RKO (cell line): ENCODE measurements at regions not wholly inside any gene's neighbourhood (a gene's known extent, or its start where the extent isn't known, plus 50 kb on each side); places are given as distances from the start of the nearest gene placed in this dataset.
"Not testable (repeated sequence)": the region's sequence is repeated elsewhere in the genome, so short reads cannot be mapped to it uniquely, and the experiment has no call there.

Source experiments
- DNase-seq: peaks from one replicate; pipeline ENCODE4 v3.0.0-alpha.2; 2016; ENCODE audit warnings: low spot score

DNA sequence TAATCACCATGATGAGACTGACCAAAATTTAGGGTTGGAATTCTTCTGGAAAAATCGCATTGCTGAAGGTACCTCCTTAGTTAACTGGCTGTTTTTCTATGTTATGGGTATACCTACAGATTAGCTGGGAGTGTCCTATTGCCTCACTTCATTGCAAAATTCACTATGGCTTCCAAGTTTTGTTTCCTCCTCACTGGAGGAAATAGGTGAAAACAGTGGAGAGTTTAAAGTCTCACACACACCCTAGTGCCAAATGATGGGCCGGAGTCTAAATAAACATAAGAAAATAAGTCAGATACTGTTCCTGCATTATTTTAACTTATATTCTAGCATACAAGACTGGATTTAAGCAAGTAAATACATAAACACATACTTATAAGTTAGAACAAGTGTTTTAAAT lies 98.2 kb downstream of the AHR start:
- DNase-seq: no peak

DNA sequence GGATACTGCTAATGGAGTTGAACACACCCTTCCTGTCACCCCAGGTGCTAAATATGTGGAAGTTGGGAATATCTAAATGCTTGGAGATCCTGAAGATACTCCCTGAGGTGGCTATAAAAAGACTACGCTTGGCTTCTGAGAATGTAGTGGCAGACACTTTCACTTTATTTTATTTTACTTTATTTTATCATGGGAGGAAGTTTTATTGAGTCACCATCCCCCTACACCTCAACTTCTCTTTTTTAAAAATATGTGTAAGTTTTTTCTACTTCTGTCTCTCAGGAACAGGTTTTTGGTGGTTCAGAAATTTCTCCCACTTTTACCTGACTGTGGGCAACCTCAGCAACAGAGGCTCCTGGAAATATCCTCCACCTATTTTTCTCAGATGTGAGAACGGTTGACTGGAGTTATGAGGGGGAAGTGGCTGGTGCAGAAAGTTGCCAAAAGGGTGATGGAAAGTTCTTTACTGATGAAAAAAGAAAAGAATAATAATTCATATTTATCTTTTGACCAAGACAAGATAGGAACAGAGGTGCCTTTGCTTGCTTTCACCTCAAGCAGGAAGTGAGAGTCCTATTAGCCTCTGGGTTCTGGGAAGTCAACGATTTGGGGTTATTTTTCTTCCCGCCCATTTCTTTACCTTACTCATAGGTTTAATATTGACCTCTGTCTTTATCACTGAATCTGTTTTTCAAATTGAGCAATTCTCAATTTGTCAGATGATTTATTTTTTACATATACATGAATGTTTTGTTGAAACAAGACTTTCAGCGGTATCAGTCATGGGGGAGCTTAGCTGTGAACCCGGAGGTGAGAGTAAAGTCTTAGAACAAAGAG lies 103.6 kb downstream of the AHR start:
- no peak for DNase-seq

DNA sequence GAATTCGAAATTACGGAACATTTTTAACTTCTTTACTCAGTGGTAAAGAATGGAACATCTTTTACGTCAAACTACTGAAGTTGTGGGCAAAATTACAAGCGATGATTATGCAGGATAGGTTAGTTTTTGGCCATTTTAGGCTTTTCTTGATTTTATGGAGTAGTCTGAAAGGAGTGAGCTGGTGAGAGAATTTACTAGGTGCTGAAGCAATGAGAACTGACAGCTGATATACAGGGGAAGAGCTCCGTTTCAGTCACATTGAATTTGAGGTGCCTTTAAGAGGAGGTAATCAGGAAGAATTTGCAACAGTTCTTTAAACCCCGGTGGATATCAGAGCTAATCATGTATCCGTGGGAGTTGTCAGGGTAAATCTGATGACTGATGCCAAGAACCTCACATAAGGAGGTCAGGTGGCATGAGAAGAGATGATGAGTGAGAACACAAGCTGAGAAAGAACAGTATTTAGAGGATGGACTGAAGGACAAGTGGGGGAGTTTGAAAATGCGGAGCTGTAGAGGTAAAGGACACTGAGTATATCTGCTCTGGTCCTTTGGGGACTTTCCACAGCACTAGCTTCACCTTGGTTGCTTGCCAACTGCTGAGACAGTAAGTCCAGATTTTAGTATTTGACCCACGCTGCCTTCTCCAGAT lies 104.3 kb downstream of the AHR start:
- no peak for DNase-seq

DNA sequence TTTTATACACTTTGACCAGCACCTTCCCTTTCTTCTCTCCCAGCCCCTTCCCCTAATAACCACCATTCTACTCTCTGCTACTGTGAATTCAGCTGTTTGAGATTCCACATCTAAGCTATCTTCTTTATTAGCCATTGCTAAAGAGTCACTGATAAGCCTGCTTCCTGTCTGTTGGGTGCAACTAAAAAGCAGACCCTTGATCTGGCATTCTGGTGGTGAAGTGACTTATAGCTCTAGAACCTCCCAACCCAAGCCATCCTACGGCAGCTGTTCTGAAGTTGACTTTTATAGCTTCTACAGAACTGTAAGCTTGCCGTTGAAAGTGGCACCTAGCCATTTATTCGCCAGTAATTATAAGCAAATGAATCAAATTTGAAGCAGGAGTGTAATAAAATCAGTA lies 105.6 kb downstream of the AHR start:
- no peak for DNase-seq

DNA sequence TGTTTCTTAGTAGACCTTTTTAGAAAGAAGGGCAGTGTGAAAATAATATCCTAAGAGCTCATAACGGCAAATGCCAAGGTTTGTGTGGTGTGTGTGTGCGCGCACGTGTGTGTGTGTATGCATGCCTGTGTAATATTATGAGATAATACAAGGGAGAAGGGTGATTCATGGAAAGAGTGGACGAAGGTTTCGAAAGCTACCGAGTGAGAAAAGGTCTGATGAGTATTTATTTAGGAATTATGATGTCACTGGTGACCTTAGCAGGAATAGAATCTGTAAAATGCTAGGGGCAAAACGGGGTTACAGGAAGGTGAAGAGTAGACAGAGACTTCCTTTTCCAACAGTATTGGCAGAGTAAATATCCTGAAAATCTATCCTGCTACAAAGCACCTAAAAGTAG lies 107.3 kb downstream of the AHR start:
- peak; percentile 32 for DNase-seq

DNA sequence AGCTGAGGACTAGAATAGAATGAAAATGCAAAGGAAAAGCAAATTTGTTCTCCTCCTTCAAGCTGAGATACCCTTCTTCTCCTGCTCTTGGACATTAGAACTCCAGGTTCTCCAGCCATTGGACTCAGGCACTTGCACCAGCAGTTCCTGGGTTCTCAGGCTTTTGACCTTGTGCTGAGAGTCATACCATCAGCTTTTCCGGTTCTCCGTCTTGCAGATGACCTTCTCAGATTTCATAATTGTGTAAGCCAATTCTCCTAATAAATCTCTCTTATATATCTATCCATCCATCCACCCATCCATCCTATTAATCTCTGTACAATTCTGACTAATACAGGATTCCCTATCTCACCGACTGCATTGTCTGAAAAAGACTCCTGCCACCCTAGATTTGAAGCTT lies 108.3 kb downstream of the AHR start:
- no peak for DNase-seq

DNA sequence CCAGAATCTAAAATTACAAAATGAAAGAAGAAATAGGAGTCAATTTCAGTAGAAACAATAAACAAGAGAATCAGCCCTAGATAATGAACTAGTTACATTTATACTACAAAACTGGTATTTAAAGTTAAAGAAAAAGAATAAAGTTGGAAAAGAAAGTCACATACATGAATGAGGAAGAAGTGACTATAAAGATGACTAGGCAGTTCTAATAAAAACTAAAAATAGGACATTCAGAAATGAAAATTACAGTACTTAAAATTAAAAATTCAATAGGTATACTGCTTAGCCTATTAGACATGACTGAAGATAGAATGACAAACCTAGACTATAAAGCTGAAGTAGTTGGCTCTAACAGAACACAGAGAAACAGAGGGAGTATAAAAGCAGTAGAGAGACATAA lies 108.8 kb downstream of the AHR start:
- DNase-seq: no peak

DNA sequence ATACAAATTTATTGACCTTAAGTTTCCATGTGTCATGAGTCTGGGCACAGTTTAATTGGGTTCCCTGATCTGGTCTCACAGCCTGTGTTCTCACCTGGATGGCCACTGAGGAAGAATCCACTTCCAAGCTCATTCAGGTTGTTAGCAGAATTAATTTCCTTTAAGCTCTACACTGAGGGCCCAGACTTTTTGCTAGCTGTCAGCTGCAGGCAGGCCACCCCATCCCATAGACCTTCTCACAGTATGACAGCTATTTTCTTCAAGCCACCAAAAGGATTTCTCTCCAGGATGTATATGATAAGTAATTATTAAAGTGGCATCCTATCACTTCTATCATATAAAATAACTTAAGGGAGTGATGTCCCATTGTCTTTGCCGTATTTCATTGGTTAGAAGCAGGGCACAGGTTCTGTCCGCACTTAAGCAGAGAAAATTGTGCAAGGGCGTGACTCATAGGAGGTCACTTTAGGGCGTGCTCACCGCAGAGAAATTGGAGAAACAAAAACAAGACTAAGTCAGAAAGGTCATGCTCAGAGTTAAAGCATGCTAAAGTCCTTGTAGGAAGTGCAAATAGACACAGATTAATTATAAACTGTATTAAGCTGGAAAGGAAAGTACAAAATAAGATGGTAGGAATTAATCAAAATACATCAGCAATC lies 109.9 kb downstream of the AHR start:
- DNase-seq: peak; percentile 74

DNA sequence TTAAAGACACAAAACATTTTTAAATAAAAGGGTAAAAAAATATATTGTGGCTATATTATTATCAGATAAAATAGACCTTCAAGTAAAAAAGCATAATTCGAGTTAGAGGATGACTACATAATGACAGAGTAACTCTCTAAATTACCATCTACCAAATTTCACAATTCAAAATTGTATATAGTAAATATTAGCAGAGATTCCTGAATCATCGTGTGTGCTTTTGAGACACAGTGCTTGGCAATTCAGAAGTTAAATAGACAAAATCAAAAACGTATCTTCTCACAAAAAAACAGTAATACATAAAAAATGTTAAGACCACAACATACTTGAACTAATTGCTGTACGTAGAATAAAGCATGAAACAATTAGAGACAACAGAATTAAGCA lies 110.4 kb downstream of the AHR start:
- DNase-seq: no peak

DNA sequence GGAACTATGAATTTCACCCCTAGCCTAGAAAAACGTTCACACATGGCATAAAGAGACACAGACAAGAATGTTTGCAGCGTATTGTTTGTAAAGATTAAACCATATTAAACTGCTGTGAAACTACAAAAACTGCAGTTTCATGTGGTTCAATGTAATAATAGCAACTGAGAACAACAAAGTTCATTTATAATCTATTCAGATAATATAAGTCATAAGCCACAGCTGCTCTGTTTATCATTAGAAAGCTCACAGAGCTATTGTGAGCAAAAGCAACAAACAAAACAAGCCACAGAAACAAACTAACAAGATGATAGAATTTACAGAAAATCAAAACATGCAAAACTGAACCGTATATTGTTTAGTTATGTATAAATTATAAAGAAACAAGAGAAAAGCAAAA lies 113.5 kb downstream of the AHR start:
- DNase-seq: no peak

DNA sequence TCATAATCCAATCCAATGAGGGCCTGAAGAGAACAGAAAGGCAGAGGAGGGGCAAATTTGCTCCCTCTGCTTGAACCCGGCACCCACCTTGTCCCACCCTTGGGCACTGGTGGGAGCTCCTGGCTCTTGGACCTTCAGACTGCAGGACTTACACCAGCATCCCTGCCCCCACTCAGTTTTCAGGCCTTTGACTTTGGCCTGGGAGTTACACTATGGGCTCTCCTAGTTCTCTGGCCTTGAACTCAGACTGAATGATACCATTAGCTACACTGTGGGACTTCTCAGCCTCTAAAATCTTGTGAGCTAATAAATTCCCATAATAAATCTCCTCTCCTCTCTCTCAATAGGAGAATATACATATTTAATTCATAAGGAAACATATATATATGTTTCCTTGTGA lies 114.4 kb downstream of the AHR start:
- DNase-seq: no peak

DNA sequence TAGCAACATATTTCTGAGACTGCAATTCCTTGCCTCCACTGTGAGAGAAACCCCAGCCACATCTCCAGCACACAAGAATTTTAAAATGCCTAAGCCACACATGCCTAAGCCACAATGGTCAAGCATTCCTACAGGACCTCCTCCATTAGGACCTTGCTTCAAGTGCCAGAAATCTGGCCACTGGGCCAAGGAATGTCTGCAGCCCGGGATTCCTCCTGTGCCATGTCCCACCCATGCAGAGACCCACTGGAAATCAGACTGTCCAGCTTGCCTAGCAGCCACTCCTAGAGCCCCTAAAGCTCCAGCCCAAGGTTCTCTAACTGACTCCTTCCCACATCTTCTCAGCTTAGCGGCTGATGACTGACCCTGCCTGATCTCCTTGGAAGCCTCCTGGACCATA lies 117.5 kb downstream of the AHR start:
- DNase-seq: no peak

DNA sequence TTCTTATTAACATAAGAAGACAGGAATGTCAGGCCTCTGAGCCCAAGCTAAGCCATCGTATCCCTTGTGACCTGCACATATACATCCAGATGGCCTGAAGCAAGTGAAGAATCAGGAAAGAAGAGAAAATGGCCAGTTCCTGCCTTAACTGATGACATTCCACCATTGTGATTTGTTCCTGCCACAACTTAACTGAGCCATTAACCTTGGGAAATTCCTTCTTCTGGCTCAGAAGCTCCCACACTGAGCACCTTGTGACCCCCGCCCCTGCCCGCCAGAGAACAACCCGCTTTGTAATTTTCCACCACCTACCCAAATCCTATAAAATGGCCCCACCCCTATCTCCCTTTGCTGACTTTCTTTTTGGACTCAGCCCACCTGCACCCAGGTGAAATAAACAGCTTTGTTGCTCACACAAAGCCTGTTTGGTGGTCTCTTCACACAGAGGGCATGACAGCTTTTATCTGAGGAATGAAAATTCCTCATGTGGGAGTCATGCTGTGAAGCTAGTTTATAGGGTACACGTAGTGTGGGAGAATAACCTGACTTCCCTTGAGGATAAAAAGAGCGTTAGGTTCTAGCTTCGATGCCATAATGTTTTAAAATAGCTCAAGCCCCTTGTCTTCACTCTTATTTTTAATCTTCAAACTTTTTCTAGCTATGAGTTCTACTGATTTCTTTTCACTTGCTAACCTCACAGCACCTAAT lies 122.0 kb downstream of the AHR start:
- not testable (repeated sequence) for DNase-seq

DNA sequence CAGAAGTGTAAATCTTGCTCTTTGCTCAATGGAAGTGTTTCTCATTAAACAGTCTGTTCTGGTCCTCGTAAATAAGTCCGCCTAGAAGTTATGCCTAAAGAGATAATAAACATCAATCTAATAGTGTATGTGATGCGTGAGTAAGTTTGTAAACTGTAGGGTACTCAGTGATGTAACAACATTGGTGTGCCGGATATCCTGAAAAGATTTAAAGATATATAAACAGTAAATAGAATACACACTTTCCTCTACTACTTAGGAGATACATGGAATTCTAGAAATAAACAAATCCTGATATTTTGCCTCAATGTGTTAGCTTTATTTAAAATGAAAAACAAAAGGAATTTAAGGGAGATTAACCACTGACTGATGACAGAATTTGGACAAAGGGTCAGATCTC lies 123.5 kb downstream of the AHR start:
- DNase-seq: no peak

DNA sequence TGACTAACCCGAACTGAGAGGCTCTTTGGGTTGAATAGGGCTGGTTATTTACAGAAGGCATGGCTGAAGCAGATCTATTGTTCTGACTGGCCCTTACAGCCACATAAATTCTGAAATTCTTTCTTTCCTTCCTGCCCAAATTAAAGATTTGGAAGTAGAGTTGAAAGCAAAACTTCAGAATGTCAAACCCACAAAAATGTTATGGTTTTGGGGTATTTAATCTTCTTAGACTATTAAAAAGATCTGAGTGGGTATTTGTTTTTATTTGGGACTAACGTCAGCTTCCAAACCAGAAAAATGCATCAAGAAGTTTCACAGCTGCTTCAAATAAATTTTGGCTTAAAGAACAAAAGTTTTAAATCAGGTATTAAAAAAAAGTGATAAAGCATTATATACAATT lies 124.5 kb downstream of the AHR start:
- no peak for DNase-seq

DNA sequence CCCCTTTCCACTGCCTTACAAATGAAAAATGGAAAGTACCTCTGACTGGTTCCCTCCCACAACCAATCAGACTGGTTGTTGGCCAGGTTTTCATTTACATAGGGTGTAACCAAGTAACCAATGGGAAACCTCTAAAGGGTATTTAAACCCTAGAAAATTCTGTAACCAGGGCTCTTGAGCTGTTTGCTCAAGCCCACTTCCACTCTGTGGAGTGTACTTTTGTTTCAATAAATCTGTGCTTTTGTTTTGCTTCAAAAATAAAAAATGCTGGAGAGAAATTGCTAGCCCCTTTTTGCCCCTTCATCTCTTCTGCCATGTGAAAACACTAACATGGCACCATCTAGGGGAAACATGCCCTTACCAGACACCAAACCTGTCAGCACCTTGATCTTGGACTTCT lies 129.5 kb downstream of the AHR start:
- DNase-seq: no peak

DNA sequence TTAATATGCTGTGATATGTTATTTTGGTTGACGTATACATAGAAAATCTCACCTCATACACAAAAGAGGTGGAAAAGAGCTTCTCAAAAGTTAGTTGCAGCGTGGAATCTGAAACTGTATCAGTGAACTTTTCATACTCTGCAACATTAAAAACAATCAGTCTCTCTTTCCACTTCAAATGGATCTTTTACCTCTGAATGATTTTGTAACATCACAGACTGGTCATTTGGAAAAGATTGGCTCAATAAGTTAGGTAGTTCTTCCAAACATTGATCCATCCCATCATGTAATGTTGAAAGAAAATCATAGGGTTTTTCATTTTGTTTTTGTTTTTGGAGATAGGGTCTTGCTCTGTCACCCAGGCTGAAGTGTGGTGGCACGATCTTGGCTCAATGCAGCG lies 131.1 kb downstream of the AHR start:
- no peak for DNase-seq

DNA sequence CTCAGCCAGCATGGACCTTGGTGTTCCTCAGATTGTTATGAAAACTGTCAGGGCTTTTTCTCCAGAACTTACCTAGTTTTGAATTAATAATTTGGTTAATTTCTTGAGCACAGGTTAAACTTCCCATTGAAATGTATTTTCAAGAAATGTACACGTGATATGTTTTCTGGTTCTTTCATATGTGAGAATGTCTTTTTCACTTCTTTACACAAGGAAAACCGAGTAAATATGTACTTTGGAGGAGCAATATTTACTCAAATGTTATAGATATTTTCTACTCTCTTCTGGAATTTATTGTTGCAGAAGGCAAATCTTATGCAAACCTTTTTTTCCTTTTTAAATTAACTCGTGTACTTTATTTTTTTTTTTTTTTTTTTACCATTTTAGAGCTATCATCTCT lies 134.3 kb downstream of the AHR start:
- no peak for DNase-seq

DNA sequence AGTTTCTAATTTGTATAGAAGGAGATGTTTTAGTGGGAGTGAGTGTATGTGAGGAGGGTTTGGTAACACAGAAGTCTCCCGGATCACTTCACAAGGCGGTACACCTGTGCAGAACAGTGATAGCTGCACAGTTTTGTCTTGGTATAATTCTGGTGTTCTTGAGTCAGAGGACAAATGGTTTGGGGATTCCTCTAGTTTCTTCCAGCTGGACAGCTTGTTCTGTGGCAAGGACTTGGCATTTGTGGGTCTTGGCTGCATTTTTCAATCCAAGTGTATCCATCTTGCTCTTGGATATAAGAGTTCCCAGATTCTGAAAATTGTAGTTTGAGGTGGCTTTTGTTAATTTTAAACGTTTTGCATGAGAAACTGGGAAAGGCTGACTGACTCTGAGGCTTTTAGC lies 135.7 kb downstream of the AHR start:
- DNase-seq: no peak

DNA sequence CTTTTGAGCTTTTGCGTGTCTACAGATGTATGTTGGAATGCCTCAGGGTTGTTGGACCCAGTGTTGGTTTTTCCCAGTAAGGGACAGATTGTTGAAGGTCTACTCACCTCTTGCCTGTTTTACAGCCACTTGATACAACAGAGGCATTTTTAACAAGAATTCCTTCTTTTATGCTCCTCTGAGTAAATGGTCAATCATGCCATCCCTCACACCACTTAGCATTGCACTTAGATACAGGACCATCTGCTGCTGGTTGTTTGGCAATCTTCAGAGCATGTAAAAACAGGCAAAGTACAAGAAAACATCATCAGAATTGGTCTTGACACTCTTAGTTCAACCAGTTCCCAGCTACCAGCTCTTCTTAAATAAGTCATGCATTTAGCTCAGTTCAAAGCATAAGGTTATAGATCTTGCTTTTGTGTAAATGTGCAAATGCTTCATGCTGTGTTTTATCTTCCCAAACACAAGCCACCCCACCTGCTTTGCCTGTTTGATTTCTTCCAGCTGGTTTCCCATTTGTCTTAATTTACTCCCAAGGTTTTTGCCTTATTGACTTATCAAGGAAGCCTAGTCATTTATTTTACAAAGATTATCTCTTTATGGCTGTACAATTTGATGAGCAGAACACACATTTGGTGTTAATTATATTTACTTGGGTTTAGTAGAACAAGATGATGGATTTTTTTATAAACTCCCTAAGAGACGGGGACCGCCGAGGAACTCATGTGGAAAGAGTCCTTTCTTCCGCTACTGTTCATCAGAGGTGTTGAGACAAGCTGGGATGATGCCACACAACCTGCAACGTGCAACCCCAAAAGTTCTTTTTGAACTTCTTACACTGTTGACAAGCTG lies 136.6 kb downstream of the AHR start:
- DNase-seq: no peak

DNA sequence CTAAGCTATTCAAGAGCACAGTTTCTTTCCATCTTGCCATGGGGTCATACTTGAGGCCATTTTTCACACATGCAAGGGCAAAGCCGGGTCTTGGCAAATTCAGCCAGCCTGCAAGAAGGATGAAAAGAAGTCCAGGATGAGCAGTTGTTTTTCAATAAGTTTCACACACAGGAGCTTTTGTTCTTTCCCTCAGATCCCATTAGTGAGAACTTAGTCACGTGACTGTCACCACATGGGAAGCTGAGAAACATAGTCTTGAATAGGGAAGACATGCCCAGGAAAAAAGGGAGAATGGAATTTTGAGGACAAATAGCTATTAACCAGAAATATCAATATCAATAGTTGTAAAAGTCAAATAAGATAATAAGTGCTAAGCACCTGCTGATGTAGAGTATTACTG lies 137.7 kb downstream of the AHR start:
- no peak for DNase-seq

DNA sequence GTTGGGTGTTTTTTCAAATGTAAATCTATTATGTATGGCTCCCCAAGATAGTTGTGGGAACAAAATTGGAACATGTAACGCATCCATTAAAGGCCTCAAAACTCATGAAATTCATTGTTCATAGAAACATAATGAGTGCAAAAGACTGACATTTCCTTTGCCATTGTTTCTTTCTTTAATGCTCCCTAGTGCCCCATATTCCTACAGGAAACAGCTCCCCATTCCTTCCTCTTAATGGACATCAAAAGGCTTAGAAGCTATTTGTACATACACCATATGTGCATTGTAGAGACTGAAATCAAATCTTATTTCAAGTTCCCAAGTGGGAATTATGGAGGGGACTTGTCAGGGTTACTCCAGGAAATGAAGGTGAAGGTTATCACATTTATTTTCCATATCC lies 139.1 kb downstream of the AHR start:
- no peak for DNase-seq
